ENCODE measurements at regions not wholly inside any gene's neighbourhood (a gene's known extent, or its start where the extent isn't known, plus 50 kb on each side); places are given as distances from the start of the nearest gene placed in this dataset.
"Not testable (repeated sequence)": the region's sequence is repeated elsewhere in the genome, so short reads cannot be mapped to it uniquely, and the experiment has no call there.

GRCh38 chrX:140163371-140164159 lies 198.2 kb upstream of the CXorf66 start:
- no peak for DNase-seq (ENCODE audit: low read depth)

DNA sequence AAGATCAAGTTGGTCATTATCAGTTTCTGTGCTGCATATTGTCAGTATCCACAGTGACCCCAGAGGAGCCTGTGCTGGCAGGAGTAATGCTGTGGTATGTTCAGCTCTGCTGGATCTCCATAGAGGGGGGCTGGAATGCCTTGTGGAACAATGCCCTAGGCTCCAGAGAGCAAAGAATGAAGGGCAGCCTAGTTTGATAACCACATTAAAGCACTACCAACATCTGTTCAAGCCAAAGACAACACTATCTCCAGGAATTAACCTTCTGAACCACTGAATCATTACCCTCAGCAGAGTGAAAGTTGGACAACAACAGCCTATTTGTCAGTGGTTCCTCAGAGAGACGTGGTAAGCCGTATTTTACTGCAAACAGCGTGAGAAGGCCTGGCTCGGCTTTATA lies 192.3 kb upstream of the CXorf66 start:
- DNase-seq (ENCODE audit: low read depth), result no peak

DNA sequence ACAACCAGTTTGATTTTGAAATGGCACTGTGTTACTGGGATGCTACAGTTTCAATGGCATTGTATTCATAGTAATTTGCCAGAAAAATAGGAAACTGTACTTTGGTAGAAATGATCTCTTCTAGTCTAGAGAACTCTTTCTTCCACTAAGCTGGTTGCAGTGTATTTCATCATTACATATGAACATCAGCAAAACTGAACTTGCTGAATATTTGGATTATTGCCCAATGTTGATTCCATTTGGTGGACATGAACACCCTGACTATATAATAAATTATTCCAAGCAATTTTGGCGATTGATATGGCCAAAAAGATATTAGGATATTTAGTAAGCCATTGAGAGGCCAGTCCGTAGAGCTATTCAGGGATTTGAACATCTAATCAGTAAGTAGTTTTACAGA lies 191.8 kb upstream of the CXorf66 start:
- no peak for DNase-seq (ENCODE audit: low read depth)

DNA sequence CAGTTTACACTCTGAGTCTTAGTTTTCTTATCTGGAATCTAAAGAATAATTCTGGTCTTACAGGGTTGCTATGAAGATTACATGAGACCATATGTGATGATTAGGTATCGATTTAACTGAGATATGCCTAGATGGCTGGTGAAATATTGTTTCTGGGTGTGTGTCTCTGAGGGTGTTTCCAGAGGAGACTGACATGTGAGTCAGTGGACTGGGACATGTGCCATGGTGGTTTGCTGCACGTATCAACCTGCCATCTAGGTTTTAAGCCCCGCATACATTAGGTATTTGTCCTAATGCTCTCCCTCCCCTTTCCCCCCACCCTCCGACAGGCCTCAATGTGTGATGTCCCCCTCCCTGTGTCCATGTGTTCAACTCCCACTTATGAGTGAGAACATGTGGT lies 186.0 kb upstream of the CXorf66 start:
- DNase-seq (ENCODE audit: low read depth), result no peak

DNA sequence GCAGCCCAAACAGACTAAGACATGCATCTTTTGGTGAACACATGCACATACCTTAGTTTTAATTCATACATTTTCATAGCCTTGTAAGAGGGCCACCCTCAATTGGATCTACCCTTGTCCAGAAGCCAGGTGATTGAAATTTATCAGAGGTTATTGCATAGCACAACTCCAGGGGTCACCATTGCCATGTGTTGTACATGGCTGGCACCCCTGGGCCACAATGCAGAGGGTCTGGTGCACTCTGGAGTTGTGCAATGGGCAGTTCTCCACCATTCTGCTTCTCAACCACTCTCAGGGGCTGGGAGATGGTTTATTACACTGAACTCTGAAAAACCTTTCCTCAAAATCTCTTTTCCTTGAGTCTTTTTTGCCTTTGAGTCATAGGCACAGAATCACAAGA lies 184.4 kb upstream of the CXorf66 start:
- no peak for DNase-seq (ENCODE audit: low read depth)

GRCh38 chrX:140141444-140142029 lies 176.2 kb upstream of the CXorf66 start:
- DNase-seq (ENCODE audit: low read depth), result no peak

DNA sequence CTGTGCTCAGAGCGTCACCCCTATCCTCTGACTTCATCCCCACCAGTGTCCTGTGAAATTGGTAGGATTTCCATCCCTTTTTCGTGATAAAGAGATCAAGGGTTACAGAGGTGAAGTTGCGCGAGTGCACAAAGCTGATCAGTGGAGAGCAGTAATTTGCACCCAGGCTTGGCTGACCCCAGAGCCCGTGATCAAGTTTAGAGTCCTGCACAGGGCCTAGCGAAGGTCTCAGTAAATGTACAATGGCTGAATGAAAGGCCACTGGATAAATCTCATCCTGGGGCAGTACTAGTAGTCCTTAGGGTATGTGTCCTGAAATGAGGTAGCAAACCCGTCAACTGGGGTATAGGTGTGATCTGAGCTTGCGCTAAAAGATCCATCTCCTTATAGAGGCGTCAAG lies 173.2 kb upstream of the CXorf66 start:
- not testable (repeated sequence) for DNase-seq (ENCODE audit: low read depth)

- not testable (repeated sequence) for DNase-seq (ENCODE audit: low read depth)
Observed at GRCh38 chrX:140138065-140138464, 172.7 kb upstream of the CXorf66 start.

DNA sequence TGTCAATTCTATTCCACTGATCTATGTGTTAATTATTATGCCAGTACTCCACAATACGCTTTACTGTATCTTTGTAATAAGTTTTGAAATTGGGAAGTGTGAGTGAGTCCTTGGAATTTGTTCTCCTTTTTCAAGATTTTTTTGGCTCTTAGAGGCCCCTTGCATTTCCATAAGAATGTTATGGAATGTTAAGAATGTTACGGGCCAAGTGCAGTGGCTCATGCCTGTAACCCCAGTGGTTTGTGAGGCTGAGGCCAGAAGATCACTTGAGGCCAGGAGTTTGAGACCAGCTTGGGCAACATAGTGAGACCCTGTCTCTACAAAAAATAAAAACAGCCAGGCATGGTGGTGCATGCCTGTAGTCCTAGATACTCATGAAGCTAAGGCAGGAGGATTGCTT lies 167.6 kb upstream of the CXorf66 start:
- DNase-seq (ENCODE audit: low read depth), result no peak

DNA sequence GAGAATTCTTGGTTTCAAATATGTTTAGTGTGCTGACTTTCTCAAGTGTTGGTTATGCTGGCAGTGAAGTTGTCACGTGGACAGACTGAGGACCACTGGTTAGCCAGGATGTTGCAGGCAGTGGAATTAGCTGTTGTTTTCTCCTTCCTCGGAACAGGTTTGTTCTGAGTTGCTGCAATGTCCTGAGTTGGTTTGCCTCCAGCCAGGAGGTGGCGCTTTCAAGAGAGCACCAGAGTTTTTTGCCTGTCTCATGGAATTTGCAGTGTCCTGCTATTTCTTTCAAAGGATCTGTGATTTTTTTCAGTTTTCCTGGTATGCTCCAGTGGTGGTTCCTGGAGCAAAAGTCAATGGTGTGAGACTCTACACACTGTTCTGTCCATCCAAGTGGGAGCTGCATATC lies 158.1 kb upstream of the CXorf66 start:
- no peak for DNase-seq (ENCODE audit: low read depth)

- not testable (repeated sequence) for DNase-seq (ENCODE audit: low read depth)
Observed at GRCh38 chrX:140114059-140114458, 148.7 kb upstream of the CXorf66 start.

- no peak for DNase-seq (ENCODE audit: low read depth)
Observed at GRCh38 chrX:140110081-140110650, 144.8 kb upstream of the CXorf66 start.

DNA sequence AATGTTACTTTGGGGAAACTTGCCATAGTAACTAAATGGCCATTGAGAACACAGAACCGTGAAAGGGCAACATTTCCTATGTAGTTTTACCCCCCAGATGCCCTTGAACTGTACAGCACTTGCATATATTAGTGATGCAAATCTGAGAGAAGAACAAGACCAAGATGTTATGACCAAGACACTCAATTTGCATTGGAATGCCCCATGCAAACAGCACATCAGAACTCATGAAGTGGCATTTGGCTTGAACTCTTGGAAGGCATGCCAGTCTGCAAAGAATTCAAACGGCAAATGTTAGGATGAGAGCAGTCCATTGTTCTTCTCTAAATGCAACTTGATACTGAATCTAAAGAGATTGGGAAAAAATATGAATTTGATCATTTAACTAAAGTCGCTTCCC lies 139.4 kb upstream of the CXorf66 start:
- no peak for DNase-seq (ENCODE audit: low read depth)

DNA sequence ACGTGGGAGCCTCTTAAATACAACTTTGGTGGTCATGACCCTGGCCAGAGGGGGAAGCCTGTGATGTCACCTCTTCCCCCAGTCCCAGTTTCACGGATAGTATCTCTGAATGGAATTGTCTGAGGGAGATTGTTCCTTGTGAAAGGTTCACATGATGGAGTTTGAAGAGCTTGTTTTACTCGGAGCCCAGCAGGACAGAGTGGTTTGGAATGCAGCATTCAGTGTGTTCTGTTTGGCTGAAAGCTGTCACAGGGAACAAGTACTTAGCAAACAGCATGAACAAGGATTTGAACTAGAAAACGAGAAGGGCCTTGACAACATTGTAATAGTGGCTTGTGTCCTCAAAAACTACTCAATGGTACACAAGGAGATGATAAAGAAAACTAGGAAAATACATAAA lies 133.9 kb upstream of the CXorf66 start:
- no peak for DNase-seq (ENCODE audit: low read depth)

GRCh38 chrX:140092121-140092520 lies 126.8 kb upstream of the CXorf66 start:
- no peak for DNase-seq (ENCODE audit: low read depth)

DNA sequence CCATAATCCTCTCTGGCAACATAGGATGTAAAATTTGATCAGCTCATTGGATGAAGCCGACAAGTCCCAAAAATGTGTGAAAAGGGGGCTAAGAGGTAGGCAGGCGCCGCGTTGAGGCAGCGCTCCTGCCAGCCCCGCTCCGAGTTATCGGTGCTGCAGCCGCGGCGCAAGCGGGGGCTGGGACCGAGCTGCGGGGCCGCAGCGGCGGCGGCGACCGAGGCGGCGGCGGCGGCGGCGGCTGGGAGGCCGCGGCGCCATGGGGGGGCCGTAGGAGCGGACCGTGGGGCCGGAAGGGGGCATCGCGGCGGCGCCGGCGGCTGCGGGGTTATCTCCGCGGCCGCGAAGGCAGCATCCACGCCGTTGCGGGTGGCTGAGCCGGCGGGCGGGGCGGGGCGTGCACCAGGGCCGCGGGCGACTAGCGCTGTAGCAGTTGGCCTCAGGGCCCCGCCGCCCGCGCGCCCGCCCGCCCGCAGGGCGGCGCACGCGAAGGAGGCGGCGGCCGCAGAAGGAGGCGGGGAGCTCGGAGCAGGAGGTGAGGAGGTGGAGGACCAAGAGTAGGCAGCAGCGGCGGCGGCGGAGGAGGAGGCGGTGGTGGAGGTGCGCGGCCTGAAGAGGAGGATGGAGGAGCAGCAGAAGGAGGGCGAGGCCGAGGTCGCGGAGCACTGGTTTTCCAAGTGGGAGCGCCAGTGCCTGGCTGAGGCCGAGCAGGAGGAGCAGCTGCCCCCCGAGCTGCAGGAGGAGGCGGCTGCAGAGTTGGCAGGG lies 126.0 kb upstream of the CXorf66 start:
- DNase-seq (ENCODE audit: low read depth), result peak; percentile 0

DNA sequence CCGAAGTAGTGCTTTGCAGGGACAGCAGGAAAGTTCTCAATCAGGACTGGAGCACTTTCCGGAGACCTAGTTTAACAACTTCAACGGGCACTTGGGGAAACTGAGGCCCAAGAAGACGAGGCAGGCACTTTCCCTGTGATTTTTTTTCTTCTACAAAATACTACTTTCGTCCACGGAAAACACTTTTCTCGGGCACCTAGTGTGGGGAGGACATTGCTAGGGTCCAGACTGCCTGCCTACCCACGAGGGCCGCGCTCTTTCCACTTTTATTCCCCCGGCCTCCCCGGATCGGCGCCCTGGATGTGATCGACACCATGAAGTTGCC lies 125.4 kb upstream of the CXorf66 start:
- no peak for DNase-seq (ENCODE audit: low read depth)

DNA sequence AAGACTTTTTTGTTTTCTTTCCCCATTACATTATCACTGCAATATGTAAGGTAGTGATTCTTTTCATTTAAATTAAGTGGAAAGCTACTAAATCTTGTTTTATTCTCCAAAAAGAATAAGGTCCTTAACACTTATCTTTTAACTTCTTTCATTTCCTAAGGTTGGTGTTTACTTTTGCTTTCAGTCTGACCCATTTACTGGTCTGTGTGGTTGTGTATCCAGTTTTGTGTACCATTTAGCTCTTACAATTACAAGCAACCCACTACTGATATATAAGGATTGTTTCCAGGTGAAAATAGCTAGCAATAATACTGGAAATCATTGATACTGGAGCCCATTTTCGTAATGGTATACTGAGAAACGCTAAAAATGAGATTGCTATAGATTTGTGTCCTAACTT lies 123.1 kb upstream of the CXorf66 start:
- no peak for DNase-seq (ENCODE audit: low read depth)

DNA sequence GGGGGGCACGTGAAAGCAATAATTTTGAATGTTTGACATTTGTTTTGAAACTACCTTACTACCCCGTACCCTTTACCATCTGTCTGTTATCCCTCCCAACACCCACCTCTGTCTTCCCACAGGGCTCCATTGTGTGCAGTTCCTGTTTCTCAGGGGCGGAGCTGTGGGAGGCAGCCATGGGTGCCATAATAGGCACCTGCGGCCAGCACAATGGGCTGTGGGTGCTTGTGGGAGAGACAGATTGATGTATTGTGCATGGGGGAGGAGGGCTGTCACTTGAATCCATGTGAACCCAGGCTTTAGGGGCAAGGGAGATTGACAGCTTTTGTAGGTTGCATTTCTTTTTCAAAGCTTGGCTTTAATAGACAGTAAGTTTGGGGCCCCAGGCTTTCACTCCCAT lies 122.6 kb upstream of the CXorf66 start:
- no peak for DNase-seq (ENCODE audit: low read depth)

- DNase-seq (ENCODE audit: low read depth), result no peak
Observed at GRCh38 chrX:140086691-140087090, 121.4 kb upstream of the CXorf66 start.

- not testable (repeated sequence) for DNase-seq (ENCODE audit: low read depth)
Observed at GRCh38 chrX:140074851-140075250, 109.5 kb upstream of the CXorf66 start.

DNA sequence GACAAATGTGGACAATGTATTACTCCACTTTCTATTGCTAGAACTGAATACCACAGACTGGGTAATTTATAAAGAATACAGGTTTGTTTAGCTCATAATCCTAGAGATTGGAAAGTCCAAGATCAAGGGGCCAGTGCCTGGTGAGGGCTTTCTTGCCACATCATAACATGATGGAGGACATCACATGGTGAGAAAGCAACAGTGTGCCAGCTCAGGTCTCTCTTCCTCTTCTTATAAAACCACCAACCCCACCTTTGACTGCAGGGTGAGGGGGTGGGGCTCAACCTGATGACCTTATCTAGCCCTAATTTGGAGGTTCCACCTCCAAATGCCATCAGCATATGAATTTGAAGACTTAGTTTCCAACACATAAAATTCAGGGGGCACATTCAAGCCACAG lies 105.7 kb upstream of the CXorf66 start:
- DNase-seq (ENCODE audit: low read depth), result no peak
